B cell (primary cell): ENCODE measurements at regions not wholly inside any gene's neighbourhood (a gene's known extent, or its start where the extent isn't known, plus 50 kb on each side); places are given as distances from the start of the nearest gene placed in this dataset.

Experiments used
- ATAC-seq: fragments of 200-7000 bp; cut with Tn5 transposase; one replicate; pipeline ENCODE4 v1.10.0; 2021; ENCODE audit warnings: low read depth, mild to moderate bottlenecking, moderate number of reproducible peaks, moderate library complexity
- CTCF ChIA-PET: fragments of 350-600 bp; sonication (Branson Sonifier 250); formaldehyde crosslinking; loops from one replicate; lab custom pipeline; 2021; ENCODE audit warnings: antibody characterized with exemption, inconsistent platforms; lab: Charles Lee
- POLR2A ChIA-PET: fragments of 350-600 bp; sonication (Branson Sonifier 250); formaldehyde crosslinking; loops from one replicate; lab custom pipeline; 2021; ENCODE audit warnings: antibody characterized with exemption; lab: Charles Lee
- DNase-seq: peaks from one replicate; pipeline ENCODE4 v3.0.0; 2013
- H2AFZ ChIP-seq: 2 replicates; pipeline ENCODE4 v1.6.1; 2012; ENCODE audit warnings: mild to moderate bottlenecking, low read depth, low read length; ENCODE audit not compliant: insufficient read depth, poor library complexity, severe bottlenecking
- H3K27ac ChIP-seq, 2 donors: 1 replicate in 1 of 2; 2 replicates in 1 of 2; pipeline ENCODE4 v1.5.1; 2012 to 2013; ENCODE audit warnings: low read length in 2 of 2, mild to moderate bottlenecking in 2 of 2, moderate library complexity in 1 of 2
- H3K27me3 ChIP-seq, 4 experiments: fragments of 200-600 bp in 1 of 4; sonication (generic) in 1 of 4; replicated peaks in 1 of 4; 1 replicate in 2 of 4; 2 replicates in 2 of 4; pipeline versions ENCODE4 v1.6.1 to v1.7.0; 2013 to 2016; ENCODE audit warnings: low read length in 3 of 4, mild to moderate bottlenecking in 2 of 4, mixed read lengths in 1 of 4, moderate library complexity in 1 of 4; ENCODE audit not compliant: insufficient read depth in 4 of 4, control insufficient read depth in 3 of 4; ENCODE audit errors: control extremely low read depth in 1 of 4
- H3K36me3 ChIP-seq, 2 experiments: replicated peaks in 1 of 2; 1 replicate in 1 of 2; 2 replicates in 1 of 2; pipeline versions ENCODE4 v1.6.1 to v1.7.1; 2013; ENCODE audit warnings: low read length in 1 of 2; ENCODE audit not compliant: insufficient read depth in 2 of 2, control insufficient read depth in 1 of 2; ENCODE audit errors: control extremely low read depth in 1 of 2, extremely low read depth in 1 of 2
- H3K4me1 ChIP-seq, 2 donors: fragments of 200-600 bp in 1 of 2; sonication (generic) in 1 of 2; 1 replicate in 1 of 2; 2 replicates in 1 of 2; pipeline versions ENCODE4 v1.5.1 to v1.6.1; 2013 to 2017; ENCODE audit warnings: low read length in 2 of 2; ENCODE audit not compliant: control insufficient read depth in 2 of 2, insufficient read depth in 2 of 2
- H3K4me2 ChIP-seq: replicated peaks from 2 replicates; pipeline ENCODE3; 2012; ENCODE audit warnings: mild to moderate bottlenecking, low read depth, low read length; ENCODE audit not compliant: poor library complexity, severe bottlenecking
- H3K4me3 ChIP-seq, 5 experiments: fragments of 200-600 bp in 1 of 5; sonication (generic) in 1 of 5; 1 replicate in 3 of 5; 2 replicates in 2 of 5; pipeline versions ENCODE4 v1.5.1 to v1.7.0; 2011 to 2016; ENCODE audit warnings: low read length in 4 of 5, mild to moderate bottlenecking in 4 of 5, low read depth in 2 of 5, control low read depth in 1 of 5, moderate library complexity in 1 of 5; ENCODE audit not compliant: insufficient read depth in 1 of 5; ENCODE audit errors: control extremely low read depth in 1 of 5, extremely low read depth in 1 of 5
- H3K79me2 ChIP-seq: fragments of 200-600 bp; sonication (generic); one replicate; pipeline ENCODE4 v1.6.0; 2016; ENCODE audit warnings: low read length; ENCODE audit not compliant: control insufficient read depth, insufficient read depth
- H3K9ac ChIP-seq: fragments of 200-600 bp; sonication (generic); 2 replicates; pipeline ENCODE4 v1.6.1; 2017; ENCODE audit warnings: mild to moderate bottlenecking, low read length, moderate library complexity
- H3K9me3 ChIP-seq, 3 donors: one replicate each; pipeline versions ENCODE4 v1.6.1 to v1.7.1; 2013; ENCODE audit warnings: low read length in 2 of 3; ENCODE audit not compliant: control insufficient read depth in 2 of 3, insufficient read depth in 1 of 3; ENCODE audit errors: control extremely low read depth in 1 of 3
- H4K20me1 ChIP-seq: 2 replicates; pipeline ENCODE4 v1.6.0; 2012; ENCODE audit warnings: mild to moderate bottlenecking, low read length; ENCODE audit not compliant: insufficient read depth, control insufficient read depth, poor library complexity, severe bottlenecking
- H3K27ac Mint-ChIP-seq: one replicate; pipeline ENCODE4 v1.8.0; 2021; ENCODE audit warnings: mixed read lengths
- H3K27me3 Mint-ChIP-seq: one replicate; pipeline ENCODE4 v1.8.0; 2021; ENCODE audit warnings: mixed read lengths
- H3K4me1 Mint-ChIP-seq: one replicate; pipeline ENCODE4 v1.8.0; 2021; ENCODE audit warnings: mixed read lengths
- H3K4me3 Mint-ChIP-seq: one replicate; pipeline ENCODE4 v1.8.0; 2021; ENCODE audit warnings: mixed read lengths
- H3K9me3 Mint-ChIP-seq: one replicate; pipeline ENCODE4 v1.8.0; 2022; ENCODE audit warnings: mixed read lengths; ENCODE audit not compliant: insufficient read depth
- EZH2 ChIP-seq: IDR thresholded peaks from 2 replicates; pipeline ENCODE4 v1.6.1; 2012; ENCODE audit warnings: borderline replicate concordance, low read depth, mild to moderate bottlenecking, moderate library complexity, low read length; ENCODE audit not compliant: insufficient read depth, poor library complexity, severe bottlenecking
- WGBS: methylation state at CpG from one replicate; pipeline ENCODE4 v1.1.5; 2013; ENCODE audit warnings: missing lambda C conversion rate; ENCODE audit not compliant: insufficient coverage; 5-methylcytosine and 5-hydroxymethylcytosine counted together
- intact Hi-C: fragments of 100-400 bp; cut with micrococcal nuclease; formaldehyde crosslinking; loops from one replicate; pipeline ENCODE4 v1.10.0; 2022
- TF ChIP-seq, protein P1 (sequence below): fragments of 200-600 bp; IDR thresholded peaks from one replicate; pipeline ENCODE4 v1.8.0; 2022; ENCODE audit warnings: antibody characterized with exemption, mild to moderate bottlenecking

DNA sequence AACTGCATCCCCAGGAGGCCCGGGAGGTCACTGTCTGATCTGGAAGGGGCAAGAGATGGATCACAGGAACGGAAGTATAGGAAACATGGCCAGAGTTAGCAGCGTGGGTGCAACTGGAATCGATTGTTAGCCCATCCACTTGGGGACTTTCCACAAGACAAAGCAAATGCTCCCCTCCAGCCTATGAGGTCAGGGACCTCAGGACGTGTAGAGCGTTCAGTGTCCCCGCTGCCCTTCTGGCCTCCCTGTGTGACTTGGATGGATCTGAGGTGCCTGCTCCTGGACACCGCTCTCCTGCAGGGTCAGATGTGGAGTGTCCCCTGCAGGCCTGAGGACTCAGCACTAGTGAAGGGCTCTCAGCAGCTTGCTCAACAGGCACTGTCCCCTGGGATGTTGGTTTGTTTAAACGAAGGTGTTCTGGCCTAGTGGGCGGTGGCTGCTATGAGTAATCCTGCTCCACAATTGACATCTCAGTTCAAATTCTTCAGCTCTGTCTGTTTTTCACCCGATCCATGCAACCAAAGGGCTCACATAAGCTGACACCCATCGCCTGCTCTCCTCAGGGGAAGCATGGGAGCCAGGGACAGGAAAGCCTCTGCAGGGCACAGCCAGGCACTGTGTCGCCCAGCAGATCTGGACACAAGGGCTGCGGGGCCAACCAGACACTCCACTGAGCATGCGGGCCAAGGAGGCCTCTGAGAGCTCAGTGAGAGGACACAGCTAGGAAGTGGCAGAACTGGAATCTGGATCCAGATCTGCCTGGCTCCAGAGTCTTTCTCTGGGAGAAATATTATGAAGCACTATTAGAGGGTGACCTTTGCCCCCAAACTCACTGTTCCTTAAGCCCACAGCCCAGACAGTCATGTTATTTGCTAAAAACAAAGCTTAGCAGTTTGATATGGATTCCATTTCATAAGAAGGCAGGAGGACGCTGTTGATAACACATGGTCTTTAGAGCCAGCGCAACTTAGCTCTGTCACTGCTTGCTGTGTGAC lies 78.5 kb downstream of the RHOB start:
- Mint-ChIP-seq H3K27ac (peak overlapping the region; percentile 77), H3K27me3 (peaks cover 5% of the 10 kb centered on the region), H3K4me1 (peaks cover 28% of the 10 kb centered on the region), H3K4me3 (peak overlapping the region; percentile 84), H3K9me3 (no peaks in the 10 kb centered on the region)
- H4K20me1 ChIP-seq: no peaks in the 10 kb centered on the region
- H3K27ac ChIP-seq: no peak overlapping the region
- no peaks in the 10 kb centered on the region for H3K79me2 ChIP-seq
- intact Hi-C loops: loop anchor here (1.0 to 2.0 kb wide), 2 partner anchors 71 to 79 kb away; partner anchors contain the start of gene RHOB
- peak; percentile 84 for ATAC-seq
- H3K9ac ChIP-seq: peak overlapping the region; percentile 56
- no peaks in the 10 kb centered on the region for H3K9me3 ChIP-seq
- peak overlapping the region; percentile 73 for H3K4me2 ChIP-seq
- peaks cover 15 to 17% of the 10 kb centered on the region in 2 donors for H3K4me1 ChIP-seq
- peaks cover 0 to 9% (median 0%) of the 10 kb centered on the region in 4 experiments for H3K27me3 ChIP-seq
- WGBS: 47% methylated on average over 15 of the region's 17 CpGs
- no peak for DNase-seq
- peak overlapping the region in 3 of 5 experiments; percentile 15 to 44 (median 34) for H3K4me3 ChIP-seq
- H2AFZ ChIP-seq: peak overlapping the region; percentile 87
- TF ChIP-seq, protein P1, sequence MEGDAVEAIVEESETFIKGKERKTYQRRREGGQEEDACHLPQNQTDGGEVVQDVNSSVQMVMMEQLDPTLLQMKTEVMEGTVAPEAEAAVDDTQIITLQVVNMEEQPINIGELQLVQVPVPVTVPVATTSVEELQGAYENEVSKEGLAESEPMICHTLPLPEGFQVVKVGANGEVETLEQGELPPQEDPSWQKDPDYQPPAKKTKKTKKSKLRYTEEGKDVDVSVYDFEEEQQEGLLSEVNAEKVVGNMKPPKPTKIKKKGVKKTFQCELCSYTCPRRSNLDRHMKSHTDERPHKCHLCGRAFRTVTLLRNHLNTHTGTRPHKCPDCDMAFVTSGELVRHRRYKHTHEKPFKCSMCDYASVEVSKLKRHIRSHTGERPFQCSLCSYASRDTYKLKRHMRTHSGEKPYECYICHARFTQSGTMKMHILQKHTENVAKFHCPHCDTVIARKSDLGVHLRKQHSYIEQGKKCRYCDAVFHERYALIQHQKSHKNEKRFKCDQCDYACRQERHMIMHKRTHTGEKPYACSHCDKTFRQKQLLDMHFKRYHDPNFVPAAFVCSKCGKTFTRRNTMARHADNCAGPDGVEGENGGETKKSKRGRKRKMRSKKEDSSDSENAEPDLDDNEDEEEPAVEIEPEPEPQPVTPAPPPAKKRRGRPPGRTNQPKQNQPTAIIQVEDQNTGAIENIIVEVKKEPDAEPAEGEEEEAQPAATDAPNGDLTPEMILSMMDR: no peak
- TF ChIP-seq EZH2: no peak
- H3K36me3 ChIP-seq: no peaks in the 10 kb centered on the region
- ChIA-PET CTCF (interaction anchor here (0.6 to 1.7 kb wide), 6 partner anchors 76 to 117 kb away, joined by 3 to 7 read pairs (median 4); partner anchors contain the start of gene RHOB), POLR2A (interaction anchor here (3.6 kb wide), 1 partner anchor 78 kb away, joined by 19 read pairs; the partner anchor contains the start of gene RHOB)
